Activated CD8-positive, alpha-beta T cell treated with anti-CD3 and anti-CD28 coated beads for 36 hours (primary cell): ENCODE measurements at regions not wholly inside any gene's neighbourhood (a gene's known extent, or its start where the extent isn't known, plus 50 kb on each side); places are given as distances from the start of the nearest gene placed in this dataset.
"Not testable (repeated sequence)": the region's sequence is repeated elsewhere in the genome, so short reads cannot be mapped to it uniquely, and the experiment has no call there.

ENCODE experiments used
- ATAC-seq: fragments of 200-7000 bp; cut with Tn5 transposase; one replicate; pipeline ENCODE4 v1.10.0; 2021; ENCODE audit warnings: mild to moderate bottlenecking, moderate library complexity
- CTCF ChIA-PET: fragments of 350-600 bp; sonication (Branson Sonifier 250); formaldehyde crosslinking; loops from one replicate; lab custom pipeline; 2021; ENCODE audit warnings: antibody characterized with exemption; lab: Charles Lee
- POLR2A ChIA-PET: fragments of 350-600 bp; sonication (Branson Sonifier 250); formaldehyde crosslinking; loops from one replicate; lab custom pipeline; 2021; ENCODE audit warnings: antibody characterized with exemption; lab: Charles Lee
- DNase-seq: peaks from one replicate; pipeline ENCODE4 v3.0.0-alpha.2; 2020
- H3K27ac Mint-ChIP-seq: one replicate; pipeline ENCODE4 v1.8.0; 2021; ENCODE audit warnings: mild to moderate bottlenecking, mixed read lengths
- H3K27me3 Mint-ChIP-seq: one replicate; pipeline ENCODE4 v1.8.0; 2021; ENCODE audit warnings: mixed read lengths
- H3K36me3 Mint-ChIP-seq: one replicate; pipeline ENCODE4 v1.8.0; 2021; ENCODE audit warnings: low read depth, mixed read lengths
- H3K4me1 Mint-ChIP-seq: one replicate; pipeline ENCODE4 v1.8.0; 2021; ENCODE audit warnings: low read depth, mixed read lengths
- H3K4me3 Mint-ChIP-seq: one replicate; pipeline ENCODE4 v1.8.0; 2021; ENCODE audit warnings: mild to moderate bottlenecking, moderate library complexity, mixed read lengths
- H3K9me3 Mint-ChIP-seq: one replicate; pipeline ENCODE4 v1.8.0; 2021; ENCODE audit warnings: mixed read lengths
- intact Hi-C: fragments of 100-400 bp; cut with micrococcal nuclease; formaldehyde crosslinking; loops from one replicate; pipeline ENCODE4 v1.10.0; 2022
- TF ChIP-seq, protein P1 (sequence below): fragments of 200-600 bp; IDR thresholded peaks from one replicate; pipeline ENCODE4 v1.8.0; 2022; ENCODE audit warnings: antibody characterized with exemption, mild to moderate bottlenecking

DNA sequence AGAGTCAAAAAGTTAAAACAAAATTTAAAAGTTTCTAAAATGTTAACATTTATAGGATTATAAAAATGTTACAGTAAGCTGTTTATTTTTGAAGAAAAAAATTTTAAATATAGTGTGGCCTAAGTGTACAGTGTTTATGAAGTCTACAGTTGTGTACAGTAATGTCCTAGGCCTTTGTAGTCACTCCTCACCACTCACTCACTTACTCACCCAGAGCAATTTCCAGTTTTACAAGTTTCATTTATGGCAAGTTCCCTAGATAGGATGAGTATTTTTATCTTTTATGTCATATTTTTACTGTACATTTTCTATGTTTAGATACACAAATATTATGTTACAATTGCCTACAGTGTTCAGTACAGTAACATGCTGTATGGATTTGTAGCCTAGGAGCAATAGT lies 419.9 kb downstream of the ARL4A start:
- CTCF ChIA-PET = no interaction called here
- POLR2A ChIA-PET = no interaction called here
- no peaks in the 10 kb centered on the region for H3K9me3 Mint-ChIP-seq
- intact Hi-C loops = no loop called here
- H3K27me3 Mint-ChIP-seq = no peaks in the 10 kb centered on the region
- ATAC-seq = no peak
- DNase-seq = no peak
- no peak overlapping the region for H3K27ac Mint-ChIP-seq
- no peak overlapping the region for H3K4me3 Mint-ChIP-seq
- no peaks in the 10 kb centered on the region for H3K4me1 Mint-ChIP-seq
- H3K36me3 Mint-ChIP-seq = no peaks in the 10 kb centered on the region
- TF ChIP-seq, protein P1, sequence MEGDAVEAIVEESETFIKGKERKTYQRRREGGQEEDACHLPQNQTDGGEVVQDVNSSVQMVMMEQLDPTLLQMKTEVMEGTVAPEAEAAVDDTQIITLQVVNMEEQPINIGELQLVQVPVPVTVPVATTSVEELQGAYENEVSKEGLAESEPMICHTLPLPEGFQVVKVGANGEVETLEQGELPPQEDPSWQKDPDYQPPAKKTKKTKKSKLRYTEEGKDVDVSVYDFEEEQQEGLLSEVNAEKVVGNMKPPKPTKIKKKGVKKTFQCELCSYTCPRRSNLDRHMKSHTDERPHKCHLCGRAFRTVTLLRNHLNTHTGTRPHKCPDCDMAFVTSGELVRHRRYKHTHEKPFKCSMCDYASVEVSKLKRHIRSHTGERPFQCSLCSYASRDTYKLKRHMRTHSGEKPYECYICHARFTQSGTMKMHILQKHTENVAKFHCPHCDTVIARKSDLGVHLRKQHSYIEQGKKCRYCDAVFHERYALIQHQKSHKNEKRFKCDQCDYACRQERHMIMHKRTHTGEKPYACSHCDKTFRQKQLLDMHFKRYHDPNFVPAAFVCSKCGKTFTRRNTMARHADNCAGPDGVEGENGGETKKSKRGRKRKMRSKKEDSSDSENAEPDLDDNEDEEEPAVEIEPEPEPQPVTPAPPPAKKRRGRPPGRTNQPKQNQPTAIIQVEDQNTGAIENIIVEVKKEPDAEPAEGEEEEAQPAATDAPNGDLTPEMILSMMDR = no peak

DNA sequence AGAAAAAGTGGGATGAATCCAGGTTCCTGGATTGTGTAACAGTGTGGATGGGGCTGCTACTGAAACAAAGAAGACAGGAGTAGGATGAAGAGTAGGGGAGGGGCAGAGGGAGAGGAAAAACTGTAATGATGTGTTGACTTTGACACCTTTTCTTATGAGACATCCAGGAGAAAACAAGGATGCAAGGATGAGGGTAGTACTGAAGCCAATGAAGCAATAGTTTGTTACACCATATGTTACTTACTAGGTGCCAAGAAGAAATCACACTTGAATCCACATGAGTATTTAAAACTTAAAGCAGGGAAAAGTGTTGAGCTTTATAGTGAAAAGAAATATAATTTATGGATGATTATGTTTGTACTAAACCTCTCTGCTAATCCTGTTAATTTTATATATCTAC lies 420.6 kb downstream of the ARL4A start:
- ChIA-PET CTCF (no interaction called here), POLR2A (no interaction called here)
- DNase-seq = no peak
- H3K9me3 Mint-ChIP-seq = no peaks in the 10 kb centered on the region
- TF ChIP-seq, protein P1 = no peak
- no peaks in the 10 kb centered on the region for H3K27me3 Mint-ChIP-seq
- H3K4me3 Mint-ChIP-seq = no peak overlapping the region
- no peak for ATAC-seq
- H3K36me3 Mint-ChIP-seq = no peaks in the 10 kb centered on the region
- H3K27ac Mint-ChIP-seq = no peak overlapping the region
- intact Hi-C loops = no loop called here
- H3K4me1 Mint-ChIP-seq = no peaks in the 10 kb centered on the region

DNA sequence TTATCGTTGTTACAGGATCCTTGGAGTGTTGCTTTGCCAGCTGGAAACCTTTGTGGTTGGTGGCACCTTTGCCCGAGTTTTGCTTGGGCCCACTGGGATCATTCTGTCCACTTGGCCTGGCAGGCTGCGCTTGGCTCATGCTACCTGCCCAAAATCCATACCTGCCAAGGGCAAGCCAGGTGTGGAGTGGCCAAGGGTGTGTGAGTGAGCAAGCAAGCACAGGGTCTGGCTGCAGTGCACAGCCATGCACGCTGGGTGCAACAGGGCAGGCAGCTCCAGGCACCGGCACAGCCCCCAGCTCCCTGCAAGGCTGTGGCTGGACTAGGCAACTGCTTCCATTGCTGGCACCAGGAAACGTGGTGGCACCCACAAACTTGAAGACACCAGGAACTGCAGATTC lies 421.8 kb downstream of the ARL4A start:
- no peaks in the 10 kb centered on the region for H3K9me3 Mint-ChIP-seq
- intact Hi-C loops = no loop called here
- H3K36me3 Mint-ChIP-seq = no peaks in the 10 kb centered on the region
- no peaks in the 10 kb centered on the region for H3K27me3 Mint-ChIP-seq
- ATAC-seq (no peak), DNase-seq (no peak)
- CTCF ChIA-PET = no interaction called here
- TF ChIP-seq, protein P1 = no peak
- no peaks in the 10 kb centered on the region for H3K4me1 Mint-ChIP-seq
- H3K4me3 Mint-ChIP-seq = no peak overlapping the region
- POLR2A ChIA-PET = no interaction called here
- no peak overlapping the region for H3K27ac Mint-ChIP-seq

DNA sequence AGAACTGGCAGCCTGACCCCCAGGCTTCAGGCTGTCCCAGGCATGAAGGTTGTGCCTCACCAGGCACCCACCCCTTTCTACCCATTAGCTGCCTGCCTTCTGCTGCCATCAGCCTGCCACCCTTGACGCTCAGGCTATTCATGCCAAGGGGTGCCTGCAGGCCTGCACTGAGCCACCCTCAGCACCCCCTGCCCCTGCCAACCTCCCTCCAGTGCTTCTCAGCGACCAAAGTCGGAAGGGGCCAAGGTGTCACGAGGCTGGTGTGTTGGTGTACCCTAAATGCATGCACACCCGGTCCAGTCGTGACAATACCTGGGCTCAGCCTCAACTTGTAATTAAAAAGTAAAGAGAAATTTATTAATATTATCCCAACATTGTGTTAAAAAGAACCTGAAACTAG lies 422.7 kb downstream of the ARL4A start:
- Mint-ChIP-seq H3K27ac (no peak overlapping the region), H3K4me3 (no peak overlapping the region), H3K36me3 (no peaks in the 10 kb centered on the region), H3K4me1 (no peaks in the 10 kb centered on the region), H3K27me3 (no peaks in the 10 kb centered on the region), H3K9me3 (no peaks in the 10 kb centered on the region)
- DNase-seq (no peak), ATAC-seq (no peak)
- ChIA-PET CTCF (no interaction called here), POLR2A (no interaction called here)
- TF ChIP-seq, protein P1 = no peak
- intact Hi-C loops = no loop called here

DNA sequence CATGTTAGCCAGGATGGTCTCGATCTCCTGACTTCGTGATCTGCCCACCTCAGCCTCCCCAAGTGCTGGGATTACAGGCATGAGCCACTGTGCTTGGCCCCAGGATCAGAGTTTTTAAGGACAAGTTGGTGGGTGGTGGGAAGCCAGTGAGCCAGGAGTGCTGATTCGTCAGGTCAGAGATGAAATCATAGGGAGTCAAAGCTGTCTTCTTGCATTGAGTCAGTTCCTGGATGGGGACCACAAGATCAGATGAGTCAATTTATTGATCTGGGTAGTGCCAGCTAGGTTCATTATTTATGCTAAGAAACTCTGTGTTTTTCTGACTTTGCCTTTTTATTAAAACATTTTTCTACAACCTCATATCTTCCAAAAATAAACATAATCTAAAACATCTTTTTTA lies 423.8 kb downstream of the ARL4A start:
- DNase-seq (no peak), ATAC-seq (no peak)
- CTCF ChIA-PET = no interaction called here
- no peaks in the 10 kb centered on the region for H3K4me1 Mint-ChIP-seq
- no peaks in the 10 kb centered on the region for H3K36me3 Mint-ChIP-seq
- no peaks in the 10 kb centered on the region for H3K9me3 Mint-ChIP-seq
- H3K27me3 Mint-ChIP-seq = no peaks in the 10 kb centered on the region
- no peak overlapping the region for H3K4me3 Mint-ChIP-seq
- POLR2A ChIA-PET = no interaction called here
- intact Hi-C loops = no loop called here
- TF ChIP-seq, protein P1 = no peak
- no peak overlapping the region for H3K27ac Mint-ChIP-seq

DNA sequence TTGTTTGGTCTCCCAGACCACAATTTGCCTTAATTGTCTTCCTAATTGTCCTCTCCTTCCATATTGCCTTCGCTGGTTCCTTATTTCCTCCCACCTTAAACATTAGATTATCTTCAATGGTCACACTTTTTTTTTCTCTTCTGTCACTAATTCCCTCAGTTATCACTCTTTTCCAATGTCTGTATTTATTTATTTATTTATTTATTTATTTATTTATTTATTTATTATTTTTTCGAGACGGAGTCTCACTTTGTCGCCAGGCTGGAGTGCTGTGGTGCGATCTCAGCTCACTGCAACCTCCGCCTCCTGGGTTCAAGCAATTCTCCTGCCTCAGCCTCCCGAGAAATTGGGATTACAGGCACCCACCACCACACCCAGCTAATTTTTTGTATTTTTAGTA lies 426.8 kb downstream of the ARL4A start:
- H3K9me3 Mint-ChIP-seq, intact Hi-C loops, ATAC-seq, H3K27ac Mint-ChIP-seq, H3K4me1 Mint-ChIP-seq, H3K4me3 Mint-ChIP-seq, DNase-seq, H3K36me3 Mint-ChIP-seq, CTCF ChIA-PET, POLR2A ChIA-PET, H3K27me3 Mint-ChIP-seq: not testable (repeated sequence)
